DOHH2 (cell line): ENCODE measurements at regions not wholly inside any gene's neighbourhood (a gene's known extent, or its start where the extent isn't known, plus 50 kb on each side); places are given as distances from the start of the nearest gene placed in this dataset.
"Not testable (repeated sequence)": the region's sequence is repeated elsewhere in the genome, so short reads cannot be mapped to it uniquely, and the experiment has no call there.

Source experiments
- CTCF ChIP-seq: fragments of 200-600 bp; sonication (generic); IDR thresholded peaks from one replicate; pipeline ENCODE4 v1.5.1; 2014; ENCODE audit warnings: antibody characterized with exemption, mild to moderate bottlenecking, low read depth, low read length; ENCODE audit not compliant: poor library complexity, severe bottlenecking
- EZH2phosphoT487 ChIP-seq: fragments of 200-600 bp; sonication (generic); IDR thresholded peaks from 2 replicates; pipeline ENCODE4 v1.6.1; 2017; ENCODE audit warnings: borderline replicate concordance, mild to moderate bottlenecking, antibody characterized with exemption, low read length, moderate library complexity, mixed read lengths

- not testable (repeated sequence) for TF ChIP-seq CTCF, EZH2phosphoT487
Measured at GRCh38 chr7:150119966-150120365, 203.2 kb upstream of the LRRC61 start.
